ENCODE measurements at regions not wholly inside any gene's neighbourhood (a gene's known extent, or its start where the extent isn't known, plus 50 kb on each side); places are given as distances from the start of the nearest gene placed in this dataset.

- TF ChIP-seq CTCF (conservative IDR thresholded peaks at IDR 0.05; ENCODE audit: low read depth, low read length) (no peak), POLR2A (IDR thresholded peaks at IDR 0.05; ENCODE audit: low read depth, low read length) (no peak), ELK1 (IDR thresholded peaks at IDR 0.05; ENCODE audit: borderline replicate concordance, low read depth, low read length) (no peak), NFE2L2 (IDR thresholded peaks at IDR 0.05; ENCODE audit: low read depth, low read length) (no peak), RFX5 (IDR thresholded peaks at IDR 0.05; ENCODE audit: low read depth, low read length) (no peak), MAFK (IDR thresholded peaks at IDR 0.05; ENCODE audit: low read depth, low read length) (no peak), RAD21 (IDR thresholded peaks at IDR 0.05; ENCODE audit: low read length) (no peak), MXI1 (IDR thresholded peaks at IDR 0.05; ENCODE audit: borderline replicate concordance, low read depth, low read length) (no peak)
Observed at GRCh38 chr13:65585346-65585745, 1644.8 kb downstream of the PCDH9 start.
